Uterus (tissue), 2 donors: ENCODE measurements at regions not wholly inside any gene's neighbourhood (a gene's known extent, or its start where the extent isn't known, plus 50 kb on each side); places are given as distances from the start of the nearest gene placed in this dataset.

ENCODE experiments used
- CTCF ChIP-seq, 4 experiments: fragments of 200-600 bp in 2 of 4; fragments of 450-650 bp in 2 of 4; sonication (generic) in 2 of 4; IDR thresholded peaks; one replicate each; pipeline ENCODE4 v1.5.1; 2016 to 2019; ENCODE audit warnings: antibody characterized with exemption in 4 of 4, mild to moderate bottlenecking in 2 of 4, moderate library complexity in 1 of 4
- POLR2A ChIP-seq, 2 donors: fragments of 450-650 bp; IDR thresholded peaks; one replicate each; pipeline ENCODE4 v1.6.1; 2016; ENCODE audit warnings: antibody characterized with exemption in 2 of 2, mild to moderate bottlenecking in 1 of 2, moderate library complexity in 1 of 2

GRCh38 chr5:17115855-17116254 is 101.6 kb upstream of the BASP1 start:
- no peak for TF ChIP-seq POLR2A (IDR thresholded peaks at IDR 0.05)
- TF ChIP-seq CTCF (IDR thresholded peaks at IDR 0.05) = no peak
